ENCODE measurements at regions not wholly inside any gene's neighbourhood (a gene's known extent, or its start where the extent isn't known, plus 50 kb on each side); places are given as distances from the start of the nearest gene placed in this dataset.
"Not testable (repeated sequence)": the region's sequence is repeated elsewhere in the genome, so short reads cannot be mapped to it uniquely, and the experiment has no call there.

GRCh38 chr11:25515576-25515975 is 816.4 kb upstream of the ANO3 start:
- DNase-seq (ENCODE audit: low spot score): no peak

GRCh38 chr11:25520459-25520858 is 811.5 kb upstream of the ANO3 start:
- no peak for DNase-seq (ENCODE audit: low spot score)

GRCh38 chr11:25527841-25528240 is 804.1 kb upstream of the ANO3 start:
- DNase-seq (ENCODE audit: low spot score): no peak

- no peak for DNase-seq (ENCODE audit: low spot score)
Measured at GRCh38 chr11:25529572-25529971, 802.4 kb upstream of the ANO3 start.

- DNase-seq (ENCODE audit: low spot score): no peak
Measured at GRCh38 chr11:25535467-25536272, 796.3 kb upstream of the ANO3 start.

- DNase-seq (ENCODE audit: low spot score): no peak
Measured at GRCh38 chr11:25536289-25536688, 795.6 kb upstream of the ANO3 start.

- DNase-seq (ENCODE audit: low spot score): no peak
Measured at GRCh38 chr11:25537393-25537792, 794.5 kb upstream of the ANO3 start.

GRCh38 chr11:25547292-25547691 is 784.6 kb upstream of the ANO3 start:
- DNase-seq (ENCODE audit: low spot score): no peak

GRCh38 chr11:25562417-25562816 is 769.5 kb upstream of the ANO3 start:
- no peak for DNase-seq (ENCODE audit: low spot score)

GRCh38 chr11:25565846-25566245 is 766.1 kb upstream of the ANO3 start:
- no peak for DNase-seq (ENCODE audit: low spot score)

- no peak for DNase-seq (ENCODE audit: low spot score)
Measured at GRCh38 chr11:25566298-25567200, 765.4 kb upstream of the ANO3 start.

- no peak for DNase-seq (ENCODE audit: low spot score)
Measured at GRCh38 chr11:25576320-25576719, 755.6 kb upstream of the ANO3 start.

GRCh38 chr11:25579554-25579953 is 752.4 kb upstream of the ANO3 start:
- DNase-seq (ENCODE audit: low spot score): not testable (repeated sequence)

- DNase-seq (ENCODE audit: low spot score): no peak
Measured at GRCh38 chr11:25583596-25583995, 748.3 kb upstream of the ANO3 start.

GRCh38 chr11:25587496-25587895 is 744.4 kb upstream of the ANO3 start:
- DNase-seq (ENCODE audit: low spot score): no peak

GRCh38 chr11:25593221-25593620 is 738.7 kb upstream of the ANO3 start:
- no peak for DNase-seq (ENCODE audit: low spot score)

- no peak for DNase-seq (ENCODE audit: low spot score)
Measured at GRCh38 chr11:25596701-25597100, 735.2 kb upstream of the ANO3 start.

GRCh38 chr11:25597696-25598095 is 734.2 kb upstream of the ANO3 start:
- no peak for DNase-seq (ENCODE audit: low spot score)

- DNase-seq (ENCODE audit: low spot score): no peak
Measured at GRCh38 chr11:25602149-25602548, 729.8 kb upstream of the ANO3 start.

- DNase-seq (ENCODE audit: low spot score): no peak
Measured at GRCh38 chr11:25602959-25603358, 729.0 kb upstream of the ANO3 start.

- no peak for DNase-seq (ENCODE audit: low spot score)
Measured at GRCh38 chr11:25612806-25613205, 719.1 kb upstream of the ANO3 start.

- no peak for DNase-seq (ENCODE audit: low spot score)
Measured at GRCh38 chr11:25613451-25613850, 718.5 kb upstream of the ANO3 start.

GRCh38 chr11:25613865-25614264 is 718.1 kb upstream of the ANO3 start:
- no peak for DNase-seq (ENCODE audit: low spot score)

Data from D341Med (cell line).